ENCODE measurements at regions not wholly inside any gene's neighbourhood (a gene's known extent, or its start where the extent isn't known, plus 50 kb on each side); places are given as distances from the start of the nearest gene placed in this dataset.

GRCh38 chr14:42548349-42548748 lies 941.7 kb downstream of the LRFN5 start:
- TF ChIP-seq CTCF (IDR thresholded peaks at IDR 0.05) (no peak), POLR2A (IDR thresholded peaks at IDR 0.05) (no peak), EP300 (IDR thresholded peaks at IDR 0.05) (no peak)
